GM21381 (cell line): ENCODE measurements at regions not wholly inside any gene's neighbourhood (a gene's known extent, or its start where the extent isn't known, plus 50 kb on each side); places are given as distances from the start of the nearest gene placed in this dataset.
"Not testable (repeated sequence)": the region's sequence is repeated elsewhere in the genome, so short reads cannot be mapped to it uniquely, and the experiment has no call there.

Source experiments
- ATAC-seq: cut with Tn5 transposase; IDR thresholded peaks from one replicate; pipeline ENCODE4 v1.9.1; 2021; ENCODE audit warnings: mild to moderate bottlenecking, moderate library complexity; ENCODE audit not compliant: unreplicated experiment

- ATAC-seq, result no peak
Observed at GRCh38 chr3:72081471-72082185, 296.7 kb upstream of the PROK2 start.

GRCh38 chr3:72080800-72081199, 295.9 kb upstream of the PROK2 start:
- ATAC-seq, result no peak

DNA sequence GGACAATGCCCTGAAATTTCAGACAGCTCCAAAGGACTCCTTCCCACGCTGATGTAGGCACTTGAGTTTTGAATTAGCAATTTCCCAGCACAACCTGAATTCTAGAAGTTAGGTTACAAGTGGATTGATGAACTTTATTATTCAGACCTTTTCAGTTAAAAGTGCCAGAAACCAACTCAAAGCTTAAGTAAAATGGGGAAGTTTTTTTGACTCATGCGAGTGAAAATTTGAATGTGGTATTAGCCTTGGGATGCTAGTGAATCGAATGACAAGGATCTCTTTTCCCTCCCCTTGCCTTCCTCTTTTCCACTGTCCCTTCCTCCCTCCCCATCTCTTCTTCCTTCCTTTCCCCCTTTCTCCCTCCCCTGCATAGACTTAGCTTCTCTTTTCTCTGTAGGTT, 295.1 kb upstream of the PROK2 start:
- no peak for ATAC-seq

DNA sequence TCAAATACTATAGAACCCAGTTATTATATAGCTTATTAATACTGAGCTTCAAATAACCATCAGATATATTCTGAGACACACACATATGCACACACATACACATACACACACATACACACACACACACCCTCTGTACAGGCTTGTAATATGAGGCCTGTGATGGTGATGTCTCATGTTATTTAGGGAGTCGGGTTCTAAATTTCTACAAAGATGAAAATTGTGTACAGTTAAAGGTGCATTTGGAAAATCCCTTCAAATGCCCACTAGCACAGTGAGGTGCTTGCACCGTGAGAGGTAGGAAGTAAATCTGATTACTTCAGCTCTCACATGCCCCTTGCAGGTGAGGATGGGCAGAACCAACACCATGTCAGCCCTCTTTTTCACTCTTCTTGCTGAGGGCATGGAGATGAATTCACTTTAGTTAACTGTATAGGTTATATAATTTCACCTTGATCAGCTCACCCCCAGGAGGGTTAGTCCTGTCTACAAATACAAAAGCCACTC, 294.5 kb upstream of the PROK2 start:
- no peak for ATAC-seq

- ATAC-seq, result no peak
Observed at GRCh38 chr3:72078676-72079368, 293.9 kb upstream of the PROK2 start.

GRCh38 chr3:72077473-72078259, 292.7 kb upstream of the PROK2 start:
- ATAC-seq, result peak; percentile 42

DNA sequence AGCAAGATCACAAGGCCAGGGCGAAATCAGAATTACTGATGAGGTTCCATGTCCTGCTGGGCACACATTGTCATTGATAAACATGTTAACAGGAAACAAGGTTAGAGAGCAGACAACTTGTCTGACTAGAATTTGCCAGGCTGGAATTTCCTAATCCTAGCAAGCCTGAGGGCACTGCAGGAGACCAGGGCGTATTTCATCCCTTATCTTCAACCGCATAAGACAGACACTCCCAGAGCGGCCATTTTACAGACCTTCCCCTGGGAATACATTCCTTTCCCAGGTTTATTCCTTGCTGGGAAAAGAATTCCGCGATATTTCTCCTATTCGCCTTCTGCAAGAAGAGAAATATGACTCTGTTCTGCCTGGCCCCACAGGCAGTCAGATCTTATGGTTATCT, 290.9 kb upstream of the PROK2 start:
- ATAC-seq, result not testable (repeated sequence)

DNA sequence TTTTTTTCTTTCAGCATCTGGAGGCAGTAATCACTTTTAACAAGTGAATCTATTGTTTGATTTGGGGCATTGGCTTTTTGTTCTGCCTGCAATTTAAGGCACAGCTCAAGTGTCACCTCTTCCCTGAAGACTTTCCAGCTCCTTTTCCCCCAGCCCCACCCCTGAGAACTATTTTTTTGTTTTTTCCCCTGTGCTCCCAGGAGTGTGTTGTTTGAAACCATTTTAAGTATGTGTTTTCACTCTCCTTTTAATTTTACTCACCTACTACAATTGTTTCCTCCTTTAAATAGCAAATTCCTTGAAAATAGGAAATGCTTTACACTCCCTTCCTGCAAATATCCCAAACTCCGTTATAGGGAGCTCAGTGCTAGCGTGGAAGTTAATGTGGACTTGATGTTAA, 286.7 kb upstream of the PROK2 start:
- no peak for ATAC-seq

DNA sequence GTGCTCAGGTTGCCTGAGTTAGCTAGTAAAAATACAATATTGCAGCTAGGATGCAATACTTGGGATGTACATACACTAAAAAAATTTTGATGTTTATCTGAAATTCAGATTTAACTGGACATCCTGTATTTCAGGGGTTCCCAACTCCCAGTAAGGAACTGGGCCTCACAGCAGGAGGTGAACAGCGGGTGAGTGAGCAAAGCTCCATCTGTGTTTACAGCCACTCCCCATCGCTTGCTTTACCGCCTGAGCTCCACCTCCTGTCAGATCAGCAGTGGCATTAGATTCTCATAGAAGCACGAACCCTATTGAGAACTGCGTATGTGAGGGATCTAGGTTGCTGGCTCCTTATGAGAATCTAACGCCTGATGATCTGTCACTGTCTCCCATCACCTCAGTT, 285.1 kb upstream of the PROK2 start:
- no peak for ATAC-seq

DNA sequence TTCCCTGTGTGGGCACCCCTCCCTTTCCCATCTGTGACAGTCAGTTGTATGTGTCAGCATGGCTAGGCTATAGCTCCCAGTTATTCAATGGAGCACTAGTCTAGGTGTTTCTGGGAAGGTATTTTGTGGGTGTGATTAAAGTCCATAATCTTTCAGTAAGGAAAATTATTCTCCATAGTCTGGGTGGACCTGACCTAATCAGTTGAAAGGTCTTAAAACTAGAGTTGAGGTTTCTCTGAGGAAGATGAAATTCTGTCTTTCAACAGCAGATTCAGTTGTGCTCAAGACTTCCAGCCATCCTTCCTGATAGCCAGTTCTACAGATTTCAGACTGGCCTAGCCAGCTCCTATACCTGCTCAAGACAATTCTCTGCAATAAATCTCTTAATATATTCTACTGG, 284.6 kb upstream of the PROK2 start:
- no peak for ATAC-seq

GRCh38 chr3:72068621-72069020, 283.7 kb upstream of the PROK2 start:
- no peak for ATAC-seq

GRCh38 chr3:72067721-72068120, 282.8 kb upstream of the PROK2 start:
- no peak for ATAC-seq

GRCh38 chr3:72065872-72066641, 281.1 kb upstream of the PROK2 start:
- no peak for ATAC-seq

GRCh38 chr3:72065236-72065635, 280.3 kb upstream of the PROK2 start:
- ATAC-seq, result no peak

- ATAC-seq, result not testable (repeated sequence)
Observed at GRCh38 chr3:72064727-72065126, 279.8 kb upstream of the PROK2 start.

DNA sequence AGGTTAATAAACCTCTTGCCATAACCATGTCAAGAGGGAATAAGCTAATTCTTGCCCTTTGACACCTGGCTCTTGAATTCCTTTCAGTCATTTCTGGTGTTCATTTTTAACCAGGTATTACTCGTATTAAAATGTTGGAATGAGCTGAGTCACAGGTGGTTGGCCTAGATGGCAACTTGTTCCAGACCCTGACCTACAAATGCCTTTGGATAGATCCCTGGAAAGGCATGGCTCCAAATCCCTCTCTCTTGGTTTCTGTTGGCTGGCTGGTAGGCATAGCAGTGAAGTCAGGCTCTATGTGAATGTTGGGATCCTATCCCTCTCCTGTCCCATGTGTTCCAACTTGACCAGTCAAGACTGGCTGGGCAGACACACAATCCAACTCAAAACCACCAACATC, 277.1 kb upstream of the PROK2 start:
- no peak for ATAC-seq

- no peak for ATAC-seq
Observed at GRCh38 chr3:72060447-72061034, 275.6 kb upstream of the PROK2 start.

DNA sequence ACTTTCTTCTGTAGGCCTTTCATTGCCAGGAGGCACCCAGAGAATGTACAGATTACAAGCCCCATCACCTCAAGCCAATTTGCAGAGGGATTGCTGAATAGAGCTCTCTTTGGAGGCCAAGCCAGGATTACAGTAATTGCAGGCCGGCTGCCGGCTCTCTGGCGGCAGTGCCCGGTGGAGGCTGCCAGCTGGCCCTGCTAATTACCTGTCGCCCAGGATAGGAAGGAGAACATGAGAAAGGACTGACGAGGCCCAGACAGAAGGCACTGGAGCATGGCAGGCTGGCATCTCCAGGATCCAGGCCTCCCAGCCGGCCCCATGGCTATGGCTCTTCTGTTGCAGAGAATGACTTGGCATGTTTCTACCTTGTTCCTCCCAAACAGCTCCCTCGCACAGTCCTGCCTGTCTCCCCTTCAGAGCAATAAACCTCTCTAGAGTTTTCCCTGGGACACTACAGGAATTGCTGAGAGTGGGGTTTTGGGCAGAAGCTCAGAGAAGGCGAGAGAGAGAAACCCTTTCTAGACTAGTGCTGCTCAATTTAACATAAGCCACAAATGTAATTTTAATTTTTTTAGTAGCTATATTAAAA, 273.6 kb upstream of the PROK2 start:
- ATAC-seq, result no peak

DNA sequence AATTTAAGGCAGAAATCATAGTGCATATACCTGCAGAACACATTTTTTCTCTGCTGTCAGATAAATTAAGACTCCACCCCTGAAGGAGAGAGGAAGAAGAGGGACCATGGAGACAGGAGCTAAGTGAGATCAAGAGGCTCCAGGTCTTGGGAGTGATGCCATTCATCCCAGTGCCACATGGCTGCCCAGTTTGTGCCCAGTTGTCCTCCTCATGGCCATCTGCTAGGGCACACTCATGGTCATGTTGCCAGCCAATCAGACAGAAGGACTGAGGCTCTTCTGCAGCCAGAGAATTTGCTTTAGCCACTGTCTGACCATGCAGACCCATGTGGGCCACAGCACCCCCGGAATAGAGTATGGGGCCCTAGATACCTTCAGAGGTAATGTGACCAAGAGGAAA, 270.5 kb upstream of the PROK2 start:
- no peak for ATAC-seq

DNA sequence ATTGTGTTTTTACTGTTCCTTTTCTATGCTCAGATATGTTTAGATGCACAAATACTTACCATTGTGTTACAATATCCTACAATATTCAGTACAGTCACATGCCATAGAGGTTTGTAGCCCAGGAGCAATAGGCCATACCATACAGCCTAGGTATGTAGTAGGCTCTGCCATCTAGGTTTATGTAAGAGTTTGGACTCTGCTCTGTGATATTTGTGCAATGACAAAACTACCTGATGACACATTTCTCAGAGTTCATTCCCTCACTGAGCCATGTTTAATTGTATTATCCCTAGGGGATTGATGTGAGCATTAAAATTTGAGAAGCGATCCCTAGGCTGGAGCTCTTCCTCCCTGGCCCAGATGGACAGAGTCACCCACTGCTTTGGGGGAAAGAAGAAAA, 270.0 kb upstream of the PROK2 start:
- ATAC-seq, result no peak
